SK-N-SH treated with all-trans-retinoic acid at 6 μM for 48 hours (cell line): ENCODE measurements at regions not wholly inside any gene's neighbourhood (a gene's known extent, or its start where the extent isn't known, plus 50 kb on each side); places are given as distances from the start of the nearest gene placed in this dataset.

Source experiments
- ARNTL ChIP-seq: fragments of 450-650 bp; formaldehyde crosslinking; IDR thresholded peaks from 2 replicates; pipeline ENCODE4 v1.5.0; 2020; ENCODE audit warnings: low read depth, mild to moderate bottlenecking, moderate library complexity, borderline replicate concordance
- CREB5 ChIP-seq: fragments of 250-450 bp; sonication (Bioruptor Pico); IDR thresholded peaks from 2 replicates; pipeline ENCODE4 v1.5.1; 2020; ENCODE audit warnings: low read depth, mild to moderate bottlenecking, moderate library complexity
- CSDC2 ChIP-seq: fragments of 250-450 bp; sonication (Bioruptor Pico); IDR thresholded peaks from 2 replicates; pipeline ENCODE4 v1.5.0; 2020; ENCODE audit warnings: mild to moderate bottlenecking, moderate library complexity
- CSRNP3 ChIP-seq: fragments of 250-450 bp; sonication (Bioruptor Pico); IDR thresholded peaks from 2 replicates; pipeline ENCODE4 v1.5.1; 2021; ENCODE audit warnings: mild to moderate bottlenecking, moderate library complexity
- ESRRG ChIP-seq: fragments of 250-450 bp; sonication (Bioruptor Pico); IDR thresholded peaks from 2 replicates; pipeline ENCODE4 v1.6.1; 2021; ENCODE audit warnings: mild to moderate bottlenecking
- PATZ1 ChIP-seq: fragments of 250-450 bp; sonication (Bioruptor Pico); IDR thresholded peaks from 2 replicates; pipeline ENCODE4 v1.8.0; 2020; ENCODE audit warnings: mild to moderate bottlenecking, moderate library complexity, borderline replicate concordance
- POU6F1 ChIP-seq: fragments of 250-450 bp; sonication (Bioruptor Pico); IDR thresholded peaks from 2 replicates; pipeline ENCODE4 v1.8.0; 2021; ENCODE audit warnings: low read depth, mild to moderate bottlenecking, moderate library complexity, borderline replicate concordance
- PPARA ChIP-seq: fragments of 250-450 bp; sonication (Bioruptor Pico); IDR thresholded peaks from 2 replicates; pipeline ENCODE4 v1.5.0; 2020; ENCODE audit warnings: mild to moderate bottlenecking, borderline replicate concordance
- TOX ChIP-seq: fragments of 250-450 bp; sonication (Bioruptor Pico); IDR thresholded peaks from 2 replicates; pipeline ENCODE4 v1.8.0; 2021; ENCODE audit warnings: mild to moderate bottlenecking, moderate library complexity, borderline replicate concordance
- TSHZ2 ChIP-seq: fragments of 250-450 bp; sonication (Bioruptor Pico); IDR thresholded peaks from 2 replicates; pipeline ENCODE4 v1.5.0; 2020; ENCODE audit warnings: mild to moderate bottlenecking, moderate library complexity
- ZC3H10 ChIP-seq: fragments of 250-450 bp; sonication (Bioruptor Pico); IDR thresholded peaks from 2 replicates; pipeline ENCODE4 v1.5.1; 2021; ENCODE audit warnings: mild to moderate bottlenecking, moderate library complexity
- ZFP3 ChIP-seq: fragments of 250-450 bp; sonication (Bioruptor Pico); IDR thresholded peaks from 2 replicates; pipeline ENCODE4 v1.5.0; 2020; ENCODE audit warnings: mild to moderate bottlenecking, moderate library complexity
- ZFP30 ChIP-seq: fragments of 450-650 bp; formaldehyde crosslinking; IDR thresholded peaks from 2 replicates; pipeline ENCODE4 v1.5.0; 2022; ENCODE audit warnings: mild to moderate bottlenecking, moderate library complexity
- ZNF565 ChIP-seq: fragments of 450-650 bp; formaldehyde crosslinking; conservative IDR thresholded peaks from 2 replicates; pipeline ENCODE4 v1.5.0; 2020; ENCODE audit warnings: low read depth, mild to moderate bottlenecking, moderate library complexity

- no peak for TF ChIP-seq TOX (CRISPR knock-in tag)
- no peak for TF ChIP-seq ARNTL (CRISPR knock-in tag)
- no peak for TF ChIP-seq ZC3H10 (CRISPR knock-in tag)
- TF ChIP-seq PATZ1 (CRISPR knock-in tag), result no peak
- no peak for TF ChIP-seq ZNF565
- no peak for TF ChIP-seq POU6F1 (CRISPR knock-in tag)
- TF ChIP-seq ZFP3 (CRISPR knock-in tag), result no peak
- TF ChIP-seq TSHZ2 (CRISPR knock-in tag), result no peak
- no peak for TF ChIP-seq CSRNP3
- no peak for TF ChIP-seq PPARA (CRISPR knock-in tag)
- no peak for TF ChIP-seq ESRRG (CRISPR knock-in tag)
- no peak for TF ChIP-seq CREB5 (CRISPR knock-in tag)
- TF ChIP-seq CSDC2 (CRISPR knock-in tag), result no peak
- TF ChIP-seq ZFP30 (CRISPR knock-in tag), result no peak
Measured at GRCh38 chr9:78149702-78150291, 86.1 kb upstream of the CEP78 start.
